Embryonic facial prominence (tissue), 1 donor: ENCODE measurements at regions not wholly inside any gene's neighbourhood (a gene's known extent, or its start where the extent isn't known, plus 50 kb on each side); places are given as distances from the start of the nearest gene placed in this dataset.
"Not testable (repeated sequence)": the region's sequence is repeated elsewhere in the genome, so short reads cannot be mapped to it uniquely, and the experiment has no call there.

Source experiments
- DNase-seq: peaks from one replicate; pipeline ENCODE4 v3.0.0-alpha.2; 2016; ENCODE audit errors: extremely low spot score

DNA sequence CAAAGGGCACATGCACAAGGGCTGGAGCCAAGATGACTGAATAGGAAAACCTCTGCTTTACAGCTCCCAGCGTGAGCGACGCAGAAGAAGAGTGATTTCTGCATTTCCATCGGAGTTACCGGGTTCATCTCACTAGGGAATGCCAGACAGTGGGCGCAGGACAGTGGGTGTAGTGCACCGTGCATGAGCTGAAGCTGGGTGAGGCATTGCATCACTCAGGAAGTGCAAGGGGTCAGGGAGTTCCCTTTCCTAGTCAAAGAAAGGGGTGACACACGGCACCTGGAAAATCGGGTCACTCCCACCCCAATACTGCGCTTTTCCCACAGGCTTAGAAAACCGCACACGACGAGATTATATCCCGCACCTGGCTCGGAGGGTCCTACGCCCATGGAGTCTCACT lies 64.5 kb upstream of the HTR1E start:
- DNase-seq: not testable (repeated sequence)

- DNase-seq: no peak
Measured at GRCh38 chr6:86871681-86872080, 65.6 kb upstream of the HTR1E start.

- no peak for DNase-seq
Measured at GRCh38 chr6:86869500-86869899, 67.8 kb upstream of the HTR1E start.

- DNase-seq: no peak
Measured at GRCh38 chr6:86859513-86859912, 77.8 kb upstream of the HTR1E start.

DNA sequence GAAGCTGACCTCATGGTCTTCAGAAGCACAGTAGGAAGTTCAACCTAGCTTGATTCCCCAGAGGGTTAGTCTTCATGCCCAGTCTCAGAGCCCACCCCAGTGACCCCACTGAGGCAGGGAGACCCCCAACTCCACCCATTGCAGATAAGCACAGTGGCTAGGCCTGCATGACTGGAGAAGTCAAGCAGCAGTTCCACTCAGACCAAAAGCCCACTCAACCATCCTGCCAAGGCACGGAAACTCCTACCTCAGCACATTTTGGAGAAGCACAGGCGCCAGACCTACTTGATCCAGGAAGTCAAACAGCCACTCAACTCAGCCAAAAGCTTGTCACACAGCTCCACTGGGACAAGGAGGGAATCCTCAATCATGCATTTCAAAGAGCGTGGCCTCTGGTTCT lies 78.4 kb upstream of the HTR1E start:
- no peak for DNase-seq

DNA sequence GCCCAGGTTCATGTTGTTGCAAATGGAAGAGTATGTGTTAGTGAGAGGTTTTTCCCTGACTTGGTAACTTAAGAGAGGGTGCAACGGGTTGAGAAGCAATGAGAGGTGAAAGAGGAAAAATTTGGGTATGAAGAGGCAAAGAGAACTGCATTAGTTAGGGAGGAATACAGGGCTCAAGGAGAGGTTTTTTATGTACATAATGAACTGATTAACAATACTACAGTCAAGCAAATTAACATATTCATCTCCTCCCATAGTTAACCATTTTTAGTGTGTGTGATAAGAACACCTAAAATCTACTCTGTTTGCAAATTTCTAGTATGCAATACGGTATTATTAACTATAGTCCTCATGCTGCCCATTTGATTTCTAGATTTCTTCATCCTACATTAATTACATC lies 79.5 kb upstream of the HTR1E start:
- no peak for DNase-seq

DNA sequence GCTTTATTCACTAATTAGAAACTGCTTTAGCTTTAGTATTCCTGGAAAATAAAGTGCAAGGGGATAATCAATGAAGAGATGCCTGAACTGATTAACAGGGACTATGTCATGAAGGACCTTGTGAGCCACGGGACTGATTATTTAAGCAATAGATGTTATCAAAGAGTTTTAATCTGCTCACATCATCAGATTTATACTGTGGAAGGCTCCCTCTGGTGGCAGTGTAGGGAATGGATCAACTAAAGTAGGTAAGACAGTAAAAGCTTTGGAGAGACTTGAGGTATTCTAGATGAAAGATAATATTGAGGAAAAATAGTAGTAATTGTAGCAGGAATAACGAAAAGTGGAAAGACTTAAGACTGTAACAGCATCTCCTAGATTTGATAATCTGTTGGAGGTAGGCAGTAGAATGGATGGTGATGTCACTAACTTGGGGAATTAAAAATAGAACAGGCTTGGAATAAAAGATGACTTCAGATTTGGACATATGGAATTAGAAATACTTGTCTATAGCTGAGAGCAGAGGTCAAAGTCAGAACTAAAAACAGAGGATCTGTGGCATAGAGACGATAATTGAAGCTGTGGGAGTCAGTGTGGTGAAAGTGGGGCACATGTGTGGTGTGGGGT lies 80.3 kb upstream of the HTR1E start:
- DNase-seq: no peak

- no peak for DNase-seq
Measured at GRCh38 chr6:86856379-86856778, 80.9 kb upstream of the HTR1E start.

GRCh38 chr6:86848986-86849385 lies 88.3 kb upstream of the HTR1E start:
- DNase-seq: no peak

DNA sequence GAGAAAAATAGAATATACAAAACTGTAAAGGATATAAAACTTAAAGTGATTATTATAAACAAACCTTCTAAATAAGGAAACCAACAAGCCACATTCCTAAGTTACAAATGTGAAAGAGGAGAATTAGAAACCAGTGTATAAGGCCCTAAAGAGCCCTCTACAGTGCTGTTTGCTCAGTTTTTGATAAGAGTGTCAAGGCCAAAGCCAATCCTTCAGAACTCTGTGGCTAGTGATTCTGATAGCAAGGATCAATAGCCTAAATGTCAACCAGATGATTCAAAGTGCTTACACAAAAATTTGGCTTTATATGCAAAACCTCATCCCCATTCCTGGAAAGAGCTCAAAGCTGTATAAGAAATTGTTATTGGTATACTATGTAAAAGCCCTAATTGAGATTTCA lies 104.6 kb upstream of the HTR1E start:
- DNase-seq: no peak

GRCh38 chr6:86825436-86825835 lies 111.9 kb upstream of the HTR1E start:
- no peak for DNase-seq

DNA sequence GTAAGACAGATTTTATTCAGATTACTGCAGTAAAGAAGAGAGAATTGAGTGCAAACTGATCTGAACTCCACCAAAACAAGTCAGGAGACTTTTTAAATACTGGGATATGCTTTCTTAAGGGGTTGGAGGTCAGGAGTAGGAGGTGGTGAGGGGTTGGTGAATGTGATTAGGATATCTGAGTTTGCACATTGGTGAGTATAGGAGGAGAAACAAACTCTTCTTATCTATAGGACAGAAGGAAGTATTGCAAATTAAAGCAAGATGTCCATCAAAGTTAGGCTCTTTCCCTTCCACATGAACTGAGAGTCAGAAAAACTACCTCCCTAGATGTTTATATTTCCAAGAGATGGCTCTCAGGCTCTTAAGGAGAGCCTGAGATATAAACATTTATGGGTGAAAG lies 114.6 kb upstream of the HTR1E start:
- no peak for DNase-seq

GRCh38 chr6:86820750-86821149 lies 116.6 kb upstream of the HTR1E start:
- DNase-seq: no peak

DNA sequence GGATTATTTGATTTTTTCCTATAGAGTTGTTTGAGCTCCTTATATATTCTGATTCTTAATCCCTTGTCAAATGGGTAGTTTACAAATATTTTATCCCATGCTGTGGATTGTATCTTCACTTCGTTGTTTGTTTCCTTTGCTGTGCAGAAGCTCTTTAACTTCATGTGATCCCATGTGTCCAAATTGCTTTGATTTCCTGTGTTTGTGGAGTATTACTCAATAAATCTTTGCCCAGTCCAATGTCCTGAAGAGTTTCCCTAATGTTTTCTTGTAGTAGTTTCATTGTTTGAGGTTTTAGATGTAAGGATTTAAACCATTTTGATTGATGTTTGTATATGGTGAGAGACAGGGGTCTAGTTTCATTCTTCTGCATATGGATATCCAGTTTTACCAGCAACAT lies 143.7 kb upstream of the HTR1E start:
- DNase-seq: no peak

GRCh38 chr6:86791476-86791875 lies 145.9 kb upstream of the HTR1E start:
- no peak for DNase-seq

DNA sequence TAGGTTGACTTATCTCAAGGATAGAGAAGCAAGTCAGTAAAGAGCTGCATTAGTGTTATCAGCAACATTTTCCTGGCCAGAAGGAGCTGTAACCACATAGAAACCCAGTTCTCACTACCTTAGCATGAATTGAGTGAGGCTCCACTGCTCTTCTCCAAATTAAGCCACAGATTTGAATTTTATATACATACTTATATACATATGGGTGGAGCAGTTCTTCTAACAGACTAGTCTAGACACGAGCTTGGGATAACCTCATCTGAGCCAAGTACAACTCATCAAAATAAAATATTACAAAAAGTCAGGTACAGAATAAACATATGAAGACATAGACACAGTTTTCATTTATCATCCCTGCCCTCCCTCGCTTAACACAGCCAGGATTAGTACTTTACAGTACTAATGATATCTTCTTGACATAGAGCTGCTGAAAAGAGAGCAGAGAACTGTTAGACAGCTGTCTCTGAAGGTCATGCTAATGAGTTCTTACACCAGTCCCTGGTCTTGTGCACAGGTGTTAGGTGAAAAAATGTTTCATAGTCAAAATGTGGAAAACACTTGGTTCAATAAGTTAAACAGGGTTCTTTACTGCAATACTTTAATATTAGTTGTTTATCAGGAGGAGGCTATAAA lies 147.4 kb upstream of the HTR1E start:
- DNase-seq: no peak

DNA sequence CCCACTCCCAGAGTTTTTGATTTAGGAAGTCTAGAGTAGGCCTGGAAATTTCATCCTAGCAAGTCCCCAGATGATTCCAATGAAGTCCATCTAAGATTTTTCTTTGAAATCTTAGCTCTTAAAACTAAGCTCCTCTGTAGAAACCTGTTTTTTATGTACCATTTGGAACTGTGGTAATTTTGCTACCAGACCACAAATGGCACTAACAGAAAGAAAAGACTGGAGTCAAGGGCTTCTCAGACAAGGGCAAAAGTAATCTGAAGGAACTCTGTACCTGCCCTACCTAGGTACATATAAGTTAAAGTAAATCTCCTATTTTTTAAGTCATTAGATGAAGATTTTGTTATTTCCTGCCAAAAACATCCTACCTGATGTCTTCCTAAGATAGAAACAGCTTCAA lies 155.0 kb upstream of the HTR1E start:
- no peak for DNase-seq

- no peak for DNase-seq
Measured at GRCh38 chr6:86780923-86781322, 156.4 kb upstream of the HTR1E start.

GRCh38 chr6:86775893-86776292 lies 161.4 kb upstream of the HTR1E start:
- no peak for DNase-seq

DNA sequence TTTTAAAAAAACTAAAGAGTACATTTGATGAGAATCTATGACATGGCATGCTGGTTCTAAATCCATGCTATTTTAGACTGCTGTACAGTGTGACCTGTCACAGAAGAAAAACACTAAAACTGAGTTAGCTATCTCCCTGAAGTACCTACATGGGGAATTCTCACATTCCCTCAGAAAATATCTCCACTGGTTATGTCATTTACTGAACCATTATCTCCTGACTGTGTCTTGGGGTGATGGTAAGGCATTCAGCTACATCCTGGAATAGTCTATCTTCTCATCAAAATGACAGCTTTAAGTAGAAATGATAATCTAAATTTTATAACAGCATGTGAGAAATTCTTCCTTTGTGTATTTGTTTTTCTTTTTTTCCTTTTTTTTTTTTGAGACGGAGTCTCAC lies 172.1 kb upstream of the HTR1E start:
- DNase-seq: no peak

DNA sequence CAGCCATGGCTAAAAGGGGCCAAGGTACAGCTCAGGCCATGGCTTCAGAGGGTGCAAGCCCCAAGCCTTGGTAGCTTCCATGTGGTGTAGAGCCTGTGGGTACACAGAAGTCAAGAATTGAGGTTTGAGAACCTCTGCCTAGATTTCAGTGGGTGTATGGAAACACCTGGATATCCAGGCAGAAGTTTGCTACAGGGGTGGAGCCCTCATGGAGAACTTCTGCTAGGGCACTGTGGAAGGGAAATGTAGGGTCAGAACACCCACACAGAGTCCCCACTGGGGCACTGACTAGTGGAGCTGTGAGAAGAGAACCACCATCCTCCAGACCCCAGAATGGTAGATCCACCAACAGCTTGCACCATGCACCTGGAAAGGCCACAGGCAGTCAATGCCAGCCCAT lies 177.4 kb upstream of the HTR1E start:
- not testable (repeated sequence) for DNase-seq

DNA sequence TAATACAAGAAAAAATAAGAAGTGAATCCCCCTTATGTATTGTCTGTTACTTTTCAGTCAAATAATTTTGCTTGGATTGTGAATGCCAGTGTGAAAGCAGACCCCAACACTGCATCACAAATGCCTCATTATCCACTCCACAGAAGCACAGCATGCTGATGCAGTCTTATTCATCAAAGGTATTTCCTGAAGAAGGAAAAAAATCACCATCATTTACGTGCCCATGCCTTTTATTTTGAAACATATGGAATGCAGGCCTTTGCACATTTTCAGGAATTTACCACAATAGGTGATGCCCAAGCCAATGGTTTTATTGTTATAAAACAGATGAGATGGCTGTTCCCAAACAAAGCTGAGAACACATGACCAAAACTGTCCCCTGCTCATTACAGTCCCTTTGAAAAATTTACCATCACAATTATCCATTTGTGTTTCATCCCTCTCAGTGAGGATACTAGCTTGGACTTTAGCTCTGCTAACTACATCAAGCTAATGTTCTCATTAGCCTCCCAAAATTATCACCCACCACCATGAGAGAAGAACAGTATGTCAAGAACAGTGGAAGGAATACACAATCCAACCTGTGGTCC lies 180.6 kb upstream of the HTR1E start:
- no peak for DNase-seq

DNA sequence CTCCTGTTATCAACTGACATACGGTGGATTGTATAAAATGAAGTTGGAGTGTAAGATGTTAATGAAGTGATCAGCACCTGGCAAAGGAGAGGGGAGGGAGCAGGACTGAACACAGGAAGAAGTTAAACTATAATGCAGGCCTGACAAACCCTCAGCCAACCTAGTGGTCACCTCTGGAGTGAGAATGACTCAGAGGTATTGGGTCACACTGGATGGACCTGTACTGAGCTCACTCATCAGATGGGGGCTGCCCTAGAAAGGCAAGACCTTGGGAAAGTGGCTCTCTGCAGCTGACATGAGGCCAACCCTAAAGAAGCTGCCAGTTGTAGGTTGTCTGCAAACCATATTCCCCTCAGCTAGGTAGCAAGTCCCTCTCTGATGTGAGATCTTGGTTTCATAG lies 193.3 kb upstream of the HTR1E start:
- DNase-seq: no peak

DNA sequence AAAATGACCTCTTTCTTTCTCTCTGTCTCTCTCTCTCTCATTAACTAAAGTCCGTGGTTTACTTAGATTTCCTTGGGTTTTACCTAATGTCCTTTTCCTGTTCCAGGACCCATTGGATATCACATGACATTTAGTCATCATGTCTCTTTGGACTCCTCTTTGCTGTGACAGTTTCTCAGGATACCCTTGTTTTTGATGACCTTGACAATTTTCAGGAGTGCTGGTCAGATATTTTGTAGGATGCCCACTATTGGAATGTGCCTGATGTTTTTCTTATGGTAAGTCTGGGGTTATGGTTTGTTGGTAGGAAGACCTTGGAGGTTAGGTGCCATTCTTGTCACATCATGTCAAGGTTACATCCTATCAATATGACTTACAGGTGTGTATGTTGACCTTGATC lies 199.2 kb upstream of the HTR1E start:
- no peak for DNase-seq
